Stimulated activated CD8-positive, alpha-beta memory T cell treated with anti-CD3 and anti-CD28 coated beads, Interleukin-15, amount 100 ng/mL, for 48 hours (primary cell): ENCODE measurements at regions not wholly inside any gene's neighbourhood (a gene's known extent, or its start where the extent isn't known, plus 50 kb on each side); places are given as distances from the start of the nearest gene placed in this dataset.

ENCODE experiments used
- DNase-seq, 2 donors: peaks; one replicate each; pipeline ENCODE4 v3.0.0-alpha.2; 2020; ENCODE audit warnings: low read depth in 2 of 2

GRCh38 chr18:78643004-78643403 is 336.6 kb upstream of the SALL3 start:
- no peak for DNase-seq

DNA sequence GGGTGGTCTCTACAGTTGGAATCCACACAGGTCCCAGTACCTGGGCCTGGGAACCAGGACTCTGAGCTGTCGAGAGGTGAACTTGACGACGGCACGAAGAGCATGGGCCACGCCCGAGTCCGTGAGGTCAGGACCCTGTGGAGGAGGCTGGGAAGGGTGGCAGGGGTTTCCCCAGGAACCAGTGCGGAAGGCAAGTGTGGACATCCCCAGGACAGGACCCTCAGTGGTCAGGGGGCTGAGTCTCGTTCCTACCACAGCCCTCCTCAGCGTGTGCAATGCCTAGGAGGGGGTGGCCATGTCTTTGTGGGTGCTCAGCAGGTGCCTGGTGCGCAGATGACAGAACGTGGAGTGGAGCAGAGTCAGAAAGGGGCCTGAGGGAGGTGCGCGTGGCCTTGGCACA is 335.6 kb upstream of the SALL3 start:
- DNase-seq = no peak

DNA sequence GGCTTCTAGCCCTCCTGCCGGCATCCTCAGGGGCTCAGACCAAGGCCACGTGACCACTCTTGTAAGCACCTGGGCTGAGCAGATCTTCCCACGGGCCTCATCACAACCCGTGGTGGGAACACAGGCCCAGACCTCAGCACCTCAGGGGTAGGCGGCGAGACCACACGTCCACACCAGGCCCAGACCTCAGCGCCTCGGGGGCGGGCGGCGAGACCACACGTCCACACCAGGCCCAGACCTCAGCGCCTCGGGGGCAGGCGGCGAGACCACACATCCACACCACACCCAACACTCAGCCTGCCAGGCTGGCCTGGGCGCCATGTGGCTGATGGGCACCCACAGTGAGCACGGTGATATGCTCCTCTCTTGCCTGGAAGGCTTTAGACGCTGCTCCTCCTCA is 334.4 kb upstream of the SALL3 start:
- no peak for DNase-seq

DNA sequence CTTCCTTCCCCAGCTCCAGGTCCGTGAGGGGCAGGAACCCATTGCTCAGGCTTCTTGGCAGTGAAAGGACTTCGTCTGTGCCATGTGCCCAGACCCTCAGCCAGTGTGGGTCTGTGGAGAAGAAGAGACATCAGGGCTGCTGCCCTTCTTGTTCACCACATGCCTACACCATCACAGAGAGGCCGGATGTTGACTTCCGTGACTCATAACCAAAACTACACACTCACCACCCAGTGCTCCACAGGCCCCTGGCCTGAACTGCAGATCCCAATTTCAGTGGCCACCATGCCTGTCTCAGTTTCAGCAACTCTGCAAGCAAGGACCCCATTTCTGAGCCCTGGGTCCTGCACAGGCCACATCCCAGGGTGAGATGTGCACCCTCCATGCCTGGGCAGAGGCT is 332.6 kb upstream of the SALL3 start:
- DNase-seq = no peak

DNA sequence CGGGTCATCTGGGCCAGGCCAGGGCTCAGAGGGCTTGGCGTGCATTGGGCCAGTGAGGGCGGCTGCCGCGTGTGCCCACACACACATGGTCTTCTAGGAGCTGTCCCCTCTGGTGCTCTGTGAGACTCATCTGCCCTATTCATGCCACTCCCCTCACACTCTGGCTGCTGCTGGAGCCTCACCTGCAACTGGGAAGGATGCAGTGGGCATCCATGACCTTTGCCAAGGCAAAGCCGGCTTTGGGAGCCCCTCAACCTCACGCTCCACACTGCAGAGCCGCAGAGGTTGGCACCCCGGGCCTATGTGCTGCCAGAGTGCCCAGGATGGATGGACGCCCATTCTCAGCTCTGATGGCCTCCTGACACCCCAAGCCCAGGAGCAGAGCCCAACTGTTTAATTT is 330.2 kb upstream of the SALL3 start:
- DNase-seq = no peak

DNA sequence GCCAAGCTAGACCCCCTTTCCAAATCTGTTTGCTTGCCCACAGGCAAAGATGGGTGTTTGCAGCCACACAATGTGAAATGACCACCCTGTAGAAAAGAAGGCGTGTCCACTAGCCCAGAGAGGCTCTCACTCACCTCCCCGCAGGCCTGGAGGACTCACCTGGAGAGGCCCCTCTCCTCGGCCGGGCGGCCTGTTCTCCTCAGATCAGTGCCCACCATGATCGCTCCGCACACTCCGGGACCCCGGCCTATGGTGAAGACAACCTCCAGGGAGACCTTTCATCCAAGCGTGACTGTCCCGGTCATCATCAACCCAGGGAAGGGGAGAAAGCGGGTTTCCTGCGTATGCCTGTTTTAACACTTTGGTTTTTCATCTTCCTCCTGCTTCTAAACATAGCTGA is 328.7 kb upstream of the SALL3 start:
- DNase-seq = no peak

DNA sequence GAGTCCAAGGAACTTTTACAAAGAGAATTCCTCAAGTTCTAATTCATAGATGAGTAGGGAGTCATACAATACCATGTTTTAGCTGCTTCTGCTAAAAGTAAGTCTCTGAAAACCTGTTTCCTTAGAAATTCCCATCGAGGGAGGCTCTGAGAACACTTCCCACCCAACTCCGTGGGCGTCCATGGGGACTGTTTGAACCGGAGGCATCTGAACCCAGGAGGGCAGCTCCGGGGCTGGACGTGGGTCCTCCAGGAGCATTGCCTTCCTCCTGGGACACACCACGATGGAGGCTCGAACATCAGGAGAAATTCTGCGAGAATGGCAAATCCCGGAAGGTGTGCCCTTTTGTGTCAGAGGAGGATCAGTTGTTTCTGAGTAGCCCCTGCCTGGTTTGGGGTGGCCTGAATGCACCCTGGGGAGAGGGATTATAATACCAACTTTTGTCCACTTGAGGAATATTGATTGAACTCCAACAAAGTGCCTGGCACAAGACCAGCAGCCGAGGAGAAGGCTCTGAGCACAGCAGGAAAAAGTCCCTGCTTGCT is 327.5 kb upstream of the SALL3 start:
- no peak for DNase-seq

DNA sequence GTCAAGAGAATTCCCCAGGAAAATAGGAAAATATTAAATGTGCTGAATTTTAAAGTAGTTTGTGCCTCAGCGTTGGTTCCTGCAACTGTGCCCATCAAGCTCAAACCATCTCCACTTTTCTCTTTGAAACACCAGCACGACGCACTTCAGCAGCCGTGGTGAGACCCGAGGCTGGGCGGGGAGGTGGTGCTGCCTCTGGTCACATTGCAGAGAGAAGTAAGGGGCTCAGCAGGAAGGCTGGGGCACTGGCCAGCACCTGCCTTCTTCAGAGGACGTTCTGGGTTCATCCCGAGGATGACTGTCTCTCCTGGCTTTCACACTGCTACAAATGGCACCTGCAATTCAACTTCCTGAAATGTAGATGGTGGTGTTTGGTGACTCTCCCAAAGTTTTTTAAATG is 323.7 kb upstream of the SALL3 start:
- DNase-seq = no peak

- DNase-seq = no peak
These were observed 323.2 kb upstream of the SALL3 start for GRCh38 chr18:78656346-78656925.

DNA sequence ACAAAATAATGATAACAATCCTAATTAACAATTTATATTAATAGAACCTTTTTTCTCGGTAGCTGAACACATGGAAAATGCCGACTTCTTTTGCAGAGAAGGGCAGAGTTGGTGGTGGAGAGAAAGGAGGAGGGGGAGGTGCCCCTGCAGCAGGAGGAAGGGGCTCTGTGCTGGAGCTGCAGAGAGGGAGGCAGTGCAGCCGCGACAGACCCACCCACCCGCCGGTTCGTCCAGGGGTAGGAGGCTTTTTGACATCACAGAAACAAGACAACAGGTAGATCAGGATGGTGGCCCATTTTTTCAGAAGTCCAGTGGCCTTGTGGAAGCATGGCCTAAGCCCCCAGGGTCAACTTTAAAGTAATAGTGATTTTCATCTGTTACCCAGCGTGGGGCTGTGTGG is 321.1 kb upstream of the SALL3 start:
- no peak for DNase-seq

GRCh38 chr18:78659057-78659456 is 320.6 kb upstream of the SALL3 start:
- DNase-seq = no peak

DNA sequence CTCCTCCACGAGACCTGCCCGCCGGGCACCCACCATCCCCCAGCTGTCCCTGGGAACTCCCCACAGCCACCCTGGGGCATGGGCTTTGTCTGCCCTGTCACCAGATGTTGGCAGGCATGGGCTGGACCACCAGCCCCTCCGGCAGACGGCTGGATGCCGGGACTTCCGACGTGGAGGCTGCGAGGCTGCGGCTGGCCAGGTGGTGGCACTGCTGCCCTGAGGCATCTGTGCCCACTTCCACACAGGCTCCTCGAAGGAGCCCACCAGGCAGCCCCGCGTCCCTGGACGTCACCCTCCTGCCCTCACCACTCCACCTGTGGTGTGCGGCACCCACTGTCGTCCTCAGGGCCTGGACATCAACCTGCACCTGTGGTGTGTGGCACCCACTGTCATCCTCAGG is 319.9 kb upstream of the SALL3 start:
- no peak for DNase-seq

GRCh38 chr18:78660311-78660710 is 319.3 kb upstream of the SALL3 start:
- no peak for DNase-seq

DNA sequence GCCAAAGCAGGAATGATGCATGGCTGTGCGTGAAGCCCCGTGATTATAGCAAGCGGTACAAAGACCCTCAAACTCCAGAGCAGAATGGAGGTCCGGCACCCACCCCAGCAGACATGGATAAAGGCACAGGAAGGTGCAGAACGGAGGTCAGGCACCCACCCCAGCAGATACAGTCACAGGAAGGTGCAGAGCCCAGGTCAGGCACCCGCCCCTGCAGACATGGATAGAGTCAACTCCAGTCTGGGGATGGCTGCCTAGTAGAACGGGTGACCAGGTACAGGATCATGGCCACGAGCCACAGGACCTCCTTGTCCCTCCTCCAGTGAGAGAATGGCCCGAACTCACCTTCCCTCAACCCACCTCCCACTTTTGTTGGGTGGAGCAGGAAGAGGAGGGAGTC is 318.3 kb upstream of the SALL3 start:
- DNase-seq = no peak

- DNase-seq = no peak
These were observed 316.7 kb upstream of the SALL3 start for GRCh38 chr18:78662879-78663278.

DNA sequence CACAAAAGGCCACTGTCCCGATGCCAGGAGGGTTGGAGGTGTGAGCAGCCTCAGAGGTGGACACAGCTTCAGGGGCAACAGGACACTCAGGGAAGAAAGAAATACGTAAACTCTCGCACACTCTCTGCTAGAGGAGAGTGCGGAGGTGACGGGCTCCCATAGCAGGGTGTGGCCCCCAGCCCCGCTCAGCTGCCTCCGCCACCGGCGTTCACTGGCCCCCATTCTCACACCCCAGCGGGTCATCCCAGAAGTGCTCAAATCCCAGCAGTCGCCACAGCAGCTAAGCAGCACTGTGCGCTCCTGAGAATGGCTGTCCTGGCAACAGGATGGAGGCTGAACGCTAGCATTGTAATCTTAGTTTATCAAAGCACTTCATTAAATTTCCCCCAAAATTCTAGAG is 315.6 kb upstream of the SALL3 start:
- no peak for DNase-seq

DNA sequence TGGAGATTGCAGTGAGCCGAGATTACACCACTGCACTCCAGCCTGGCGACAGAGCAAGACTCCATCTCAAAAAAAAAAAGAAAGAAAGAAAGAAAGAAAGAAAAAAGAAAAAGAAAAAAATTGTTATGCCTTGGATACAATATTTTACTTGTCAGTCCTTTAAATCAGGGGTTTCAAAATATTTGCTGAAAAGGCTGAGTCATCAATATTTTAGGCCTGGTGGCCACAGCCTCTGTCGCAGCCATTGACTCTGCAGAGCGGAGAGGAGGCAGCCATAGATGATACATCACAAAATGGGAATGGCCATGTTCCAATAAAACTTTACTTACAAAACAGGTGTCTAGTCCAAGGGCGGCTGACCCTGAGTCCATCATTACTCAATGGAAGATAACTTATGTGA is 314.8 kb upstream of the SALL3 start:
- no peak for DNase-seq

- DNase-seq = no peak
These were observed 314.0 kb upstream of the SALL3 start for GRCh38 chr18:78665644-78666043.

DNA sequence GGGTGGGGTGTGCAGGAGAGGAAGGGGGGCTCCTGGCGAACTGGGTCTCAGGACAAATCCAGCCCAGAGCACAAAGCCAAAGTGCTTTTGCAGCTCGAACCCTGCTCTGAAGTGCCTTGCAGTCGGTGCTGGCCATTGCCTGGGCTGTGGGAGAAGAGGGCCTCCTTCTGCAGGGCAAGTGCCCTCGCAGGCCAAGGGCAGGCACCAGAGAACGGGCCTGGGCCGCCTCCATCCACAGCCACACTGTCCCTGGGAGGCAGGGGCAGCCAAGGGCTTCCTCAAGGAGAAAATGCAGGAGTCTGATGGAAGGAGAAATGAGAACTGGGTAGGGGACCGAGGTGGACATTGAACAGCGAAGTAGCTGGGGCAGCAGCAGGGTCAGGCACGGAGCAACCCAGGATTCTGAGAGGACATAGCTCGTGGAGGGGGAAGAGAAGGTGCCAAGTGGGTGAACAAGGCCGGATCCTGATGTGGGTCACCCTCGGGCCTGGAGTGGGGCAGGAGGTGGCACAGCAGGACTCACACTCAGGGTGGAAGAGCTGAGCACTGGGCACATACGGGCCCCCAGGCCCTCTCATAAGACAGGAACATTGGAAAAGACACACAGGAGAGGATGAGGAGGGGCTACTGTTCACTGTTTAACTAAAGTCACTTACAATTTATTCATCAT is 312.8 kb upstream of the SALL3 start:
- DNase-seq = no peak

GRCh38 chr18:78670778-78671391 is 308.7 kb upstream of the SALL3 start:
- DNase-seq = no peak

DNA sequence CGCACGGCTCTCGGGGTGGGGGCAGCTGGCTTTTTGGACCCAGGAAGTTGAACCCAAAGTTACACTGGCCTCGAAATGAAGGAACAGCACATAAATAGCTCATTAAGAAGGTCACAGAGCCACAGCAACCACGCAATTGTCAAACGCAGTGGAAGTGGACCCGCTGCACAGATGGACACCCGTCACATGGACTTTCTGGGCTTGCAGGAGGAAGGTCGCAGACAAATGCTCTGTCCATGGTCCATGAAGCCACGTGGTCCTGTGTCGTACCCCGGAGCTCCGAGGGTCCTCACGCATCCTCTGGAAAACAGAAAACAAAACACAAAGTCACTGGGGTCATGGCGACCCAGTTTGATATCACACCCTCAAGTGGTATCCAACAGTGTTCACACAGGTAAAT is 308.1 kb upstream of the SALL3 start:
- no peak for DNase-seq

DNA sequence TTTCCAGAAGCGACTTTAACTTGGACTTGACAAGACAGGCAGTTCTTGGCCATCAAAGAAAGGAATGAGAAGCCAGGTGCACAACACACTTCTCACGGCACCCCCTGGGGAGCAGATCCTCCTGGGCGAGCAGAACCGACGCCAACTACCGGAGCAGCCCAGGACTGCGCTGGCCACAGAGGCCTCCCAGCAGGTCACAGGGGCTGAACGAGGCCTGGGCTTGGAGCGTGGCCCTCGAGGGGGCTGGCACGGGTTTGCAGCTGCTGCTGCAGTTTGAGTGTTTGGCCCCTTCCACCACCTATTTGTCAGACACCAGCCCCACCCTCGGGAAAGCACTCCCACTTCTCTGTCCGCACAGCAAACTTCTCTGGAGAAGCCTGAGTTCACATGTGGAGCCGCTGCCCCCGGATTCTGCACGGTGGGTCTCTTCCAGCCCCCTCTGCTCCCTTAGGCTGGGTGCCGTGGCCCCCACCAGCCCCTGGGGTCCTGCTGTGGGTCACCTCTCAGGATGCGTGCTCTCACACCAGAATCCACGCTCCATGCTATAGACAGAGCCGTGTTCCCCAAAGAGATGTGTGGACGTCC is 306.7 kb upstream of the SALL3 start:
- DNase-seq = no peak
